Epithelial cell of proximal tubule (primary cell): ENCODE measurements at regions not wholly inside any gene's neighbourhood (a gene's known extent, or its start where the extent isn't known, plus 50 kb on each side); places are given as distances from the start of the nearest gene placed in this dataset.

Source experiments
- DNase-seq: peaks from one replicate; pipeline ENCODE4 v3.0.0-alpha.2; 2011; ENCODE audit warnings: low read depth
- H3K4me3 ChIP-seq: 2 replicates; pipeline ENCODE4 v1.5.1; 2011; ENCODE audit warnings: low read depth, mild to moderate bottlenecking, low read length
- CTCF ChIP-seq: conservative IDR thresholded peaks from 2 replicates; pipeline ENCODE4 v1.5.1; 2012; ENCODE audit warnings: low read depth, mild to moderate bottlenecking, low read length

GRCh38 chr14:65864984-65865383, 452.5 kb downstream of the FUT8 start:
- no peak for TF ChIP-seq CTCF
- DNase-seq = no peak

GRCh38 chr14:65866448-65866847, 453.9 kb downstream of the FUT8 start:
- DNase-seq = no peak
- no peak overlapping the region for H3K4me3 ChIP-seq
- no peak for TF ChIP-seq CTCF

More at GRCh38 chr14:65864984-65865383, 452.5 kb downstream of the FUT8 start:
- H3K4me3 ChIP-seq = no peak overlapping the region

GRCh38 chr14:65866886-65867285, 454.4 kb downstream of the FUT8 start:
- DNase-seq = no peak

DNA sequence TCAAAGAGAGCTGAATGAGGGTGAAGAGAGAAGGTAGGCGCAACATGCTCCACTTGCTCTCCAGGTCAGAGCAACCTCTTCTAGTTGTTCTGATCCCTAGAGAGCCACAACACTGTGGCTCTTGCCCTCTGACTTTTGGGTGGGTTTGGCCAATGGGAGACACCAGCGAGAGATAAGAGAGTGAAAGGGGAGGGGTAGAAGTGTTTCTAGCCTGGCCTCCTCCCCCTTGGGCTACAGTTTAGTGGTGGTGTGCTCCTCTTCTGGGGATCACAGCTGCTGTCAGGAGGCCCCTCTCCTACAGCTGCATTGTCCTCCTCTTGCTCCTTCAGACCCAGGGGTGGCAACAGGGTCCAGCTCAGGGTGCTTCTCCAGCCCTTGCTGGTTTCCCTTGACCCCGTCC, 454.8 kb downstream of the FUT8 start:
- TF ChIP-seq CTCF = no peak
- no peak overlapping the region for H3K4me3 ChIP-seq
- no peak for DNase-seq

More at GRCh38 chr14:65866886-65867285, 454.4 kb downstream of the FUT8 start:
- H3K4me3 ChIP-seq = no peak overlapping the region
- TF ChIP-seq CTCF = no peak

- TF ChIP-seq CTCF = no peak
- DNase-seq = no peak
- no peak overlapping the region for H3K4me3 ChIP-seq
These were observed 460.0 kb downstream of the FUT8 start for GRCh38 chr14:65872536-65872935.

DNA sequence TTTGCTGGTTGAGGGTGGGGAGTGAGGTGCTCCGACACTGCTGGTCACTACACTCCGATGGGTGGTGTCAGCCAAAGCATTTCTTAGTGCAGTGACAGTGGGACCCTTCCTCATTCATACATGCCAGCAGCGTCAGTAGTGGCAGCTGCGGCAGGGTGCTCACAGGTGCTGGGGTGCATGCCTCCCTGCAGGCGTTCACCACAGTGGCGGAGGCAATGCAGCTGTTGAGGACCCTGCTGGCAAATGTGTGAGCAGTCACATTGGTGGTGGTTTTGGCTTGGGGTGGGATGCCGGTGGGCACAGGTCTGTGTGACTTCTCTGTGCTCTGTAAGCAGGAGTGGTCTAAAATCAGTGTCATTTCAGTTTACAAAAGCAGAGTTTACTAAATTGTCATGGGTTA, 464.6 kb downstream of the FUT8 start:
- H3K4me3 ChIP-seq = no peak overlapping the region
- TF ChIP-seq CTCF = no peak
- DNase-seq = no peak

- H3K4me3 ChIP-seq = no peak overlapping the region
- TF ChIP-seq CTCF = no peak
- no peak for DNase-seq
These were observed 465.1 kb downstream of the FUT8 start for GRCh38 chr14:65877624-65878023.
